SU-DHL-6 (cell line): ENCODE measurements at regions not wholly inside any gene's neighbourhood (a gene's known extent, or its start where the extent isn't known, plus 50 kb on each side); places are given as distances from the start of the nearest gene placed in this dataset.

Source experiments
- H2AFZ ChIP-seq: fragments of 200-600 bp; sonication (generic); 2 replicates; pipeline ENCODE4 v1.6.1; 2014; ENCODE audit warnings: low read depth, mild to moderate bottlenecking, moderate library complexity, mixed read lengths, antibody characterized with exemption, low read length; ENCODE audit not compliant: severe bottlenecking
- H3F3A ChIP-seq: fragments of 200-600 bp; shearing (Covaris generic); 2 replicates; pipeline ENCODE4 v1.6.0; 2016; ENCODE audit warnings: antibody characterized with exemption, mild to moderate bottlenecking; ENCODE audit not compliant: insufficient read depth
- H3K27ac ChIP-seq: fragments of 200-600 bp; sonication (generic); 2 replicates; pipeline ENCODE4 v1.5.1; 2016; ENCODE audit warnings: low read depth, mild to moderate bottlenecking, low read length, moderate library complexity, mixed read lengths
- H3K27me3 ChIP-seq: fragments of 200-600 bp; sonication (generic), shearing (Covaris generic); 2 replicates; pipeline ENCODE4 v1.6.0; 2014; ENCODE audit warnings: mild to moderate bottlenecking, low read length
- H3K36me3 ChIP-seq: fragments of 200-600 bp; sonication (generic); 2 replicates; pipeline ENCODE4 v1.6.1; 2014; ENCODE audit warnings: mild to moderate bottlenecking, low read length, mixed read lengths
- H3K4me2 ChIP-seq: fragments of 300-600, 200-600 bp; shearing (Covaris generic), sonication (generic); 2 replicates; pipeline ENCODE4 v1.6.0; 2014; ENCODE audit warnings: low read length, low read depth, mild to moderate bottlenecking; ENCODE audit not compliant: poor library complexity, severe bottlenecking
- H3K4me3 ChIP-seq: fragments of 200-600 bp; sonication (generic); 2 replicates; pipeline ENCODE4 v1.5.1; 2014; ENCODE audit warnings: antibody characterized with exemption, low read length, mild to moderate bottlenecking, mixed read lengths; ENCODE audit not compliant: insufficient read depth, poor library complexity, severe bottlenecking
- H3K79me2 ChIP-seq: fragments of 200-600 bp; sonication (generic); 2 replicates; pipeline ENCODE4 v1.6.1; 2014; ENCODE audit warnings: mild to moderate bottlenecking, low read length, moderate library complexity; ENCODE audit not compliant: insufficient read depth
- H3K9ac ChIP-seq: fragments of 200-600 bp; sonication (generic); 2 replicates; pipeline ENCODE4 v1.7.0; 2014; ENCODE audit warnings: mild to moderate bottlenecking, low read length
- H3K9me2 ChIP-seq: fragments of 200-600 bp; sonication (generic); replicated peaks from 2 replicates; pipeline ENCODE4 v1.6.1; 2014; ENCODE audit warnings: low read length; ENCODE audit not compliant: insufficient read depth
- H3K9me3 ChIP-seq: fragments of 200-600 bp; sonication (generic); 2 replicates; pipeline ENCODE4 v1.6.1; 2014; ENCODE audit warnings: low read length, mixed read lengths; ENCODE audit not compliant: insufficient read depth
- H4K20me1 ChIP-seq: fragments of 200-600 bp; sonication (generic); 2 replicates; pipeline ENCODE4 v1.6.1; 2014; ENCODE audit warnings: low read depth, mild to moderate bottlenecking, antibody characterized with exemption, low read length, moderate library complexity, mixed read lengths
- EZH2phosphoT487 ChIP-seq: fragments of 200-600 bp; sonication (generic), shearing (Covaris generic); conservative IDR thresholded peaks from 2 replicates; pipeline ENCODE4 v1.6.1; 2018; ENCODE audit warnings: mild to moderate bottlenecking, antibody characterized with exemption, low read length, moderate library complexity, mixed read lengths
- TF ChIP-seq, protein P1 (sequence below): fragments of 200-600 bp; sonication (generic); IDR thresholded peaks from one replicate; pipeline ENCODE4 v1.5.1; 2017; ENCODE audit warnings: antibody characterized with exemption, mild to moderate bottlenecking, low read length, moderate library complexity; ENCODE audit not compliant: insufficient read depth, poor library complexity, severe bottlenecking

- no peaks in the 10 kb centered on the region for H4K20me1 ChIP-seq
- TF ChIP-seq EZH2phosphoT487, result no peak
- TF ChIP-seq, protein P1, sequence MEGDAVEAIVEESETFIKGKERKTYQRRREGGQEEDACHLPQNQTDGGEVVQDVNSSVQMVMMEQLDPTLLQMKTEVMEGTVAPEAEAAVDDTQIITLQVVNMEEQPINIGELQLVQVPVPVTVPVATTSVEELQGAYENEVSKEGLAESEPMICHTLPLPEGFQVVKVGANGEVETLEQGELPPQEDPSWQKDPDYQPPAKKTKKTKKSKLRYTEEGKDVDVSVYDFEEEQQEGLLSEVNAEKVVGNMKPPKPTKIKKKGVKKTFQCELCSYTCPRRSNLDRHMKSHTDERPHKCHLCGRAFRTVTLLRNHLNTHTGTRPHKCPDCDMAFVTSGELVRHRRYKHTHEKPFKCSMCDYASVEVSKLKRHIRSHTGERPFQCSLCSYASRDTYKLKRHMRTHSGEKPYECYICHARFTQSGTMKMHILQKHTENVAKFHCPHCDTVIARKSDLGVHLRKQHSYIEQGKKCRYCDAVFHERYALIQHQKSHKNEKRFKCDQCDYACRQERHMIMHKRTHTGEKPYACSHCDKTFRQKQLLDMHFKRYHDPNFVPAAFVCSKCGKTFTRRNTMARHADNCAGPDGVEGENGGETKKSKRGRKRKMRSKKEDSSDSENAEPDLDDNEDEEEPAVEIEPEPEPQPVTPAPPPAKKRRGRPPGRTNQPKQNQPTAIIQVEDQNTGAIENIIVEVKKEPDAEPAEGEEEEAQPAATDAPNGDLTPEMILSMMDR, result no peak
- no peak overlapping the region for H2AFZ ChIP-seq
- H3F3A ChIP-seq, result no peaks in the 10 kb centered on the region
- H3K36me3 ChIP-seq, result no peaks in the 10 kb centered on the region
- no peaks in the 10 kb centered on the region for H3K9me3 ChIP-seq
- H3K9ac ChIP-seq, result no peak overlapping the region
- H3K4me2 ChIP-seq, result no peak overlapping the region
- H3K4me3 ChIP-seq, result no peak overlapping the region
- no peak overlapping the region for H3K27ac ChIP-seq
- no peaks in the 10 kb centered on the region for H3K79me2 ChIP-seq
- H3K9me2 ChIP-seq, result no peaks in the 10 kb centered on the region
- H3K27me3 ChIP-seq, result no peaks in the 10 kb centered on the region
Observed at GRCh38 chr14:84040101-84040500, 1489.8 kb upstream of the FLRT2 start.

GRCh38 chr14:84041421-84041820, 1488.5 kb upstream of the FLRT2 start:
- H3K36me3 ChIP-seq, result no peaks in the 10 kb centered on the region
- H2AFZ ChIP-seq, result no peak overlapping the region
- no peaks in the 10 kb centered on the region for H3K9me2 ChIP-seq
- H3K27ac ChIP-seq, result no peak overlapping the region
- H3K27me3 ChIP-seq, result no peaks in the 10 kb centered on the region
- no peak overlapping the region for H3K9ac ChIP-seq
- no peak overlapping the region for H3K4me2 ChIP-seq
- H4K20me1 ChIP-seq, result no peaks in the 10 kb centered on the region
- H3K9me3 ChIP-seq, result no peaks in the 10 kb centered on the region
- TF ChIP-seq EZH2phosphoT487, result no peak
- TF ChIP-seq, protein P1, result no peak
- H3F3A ChIP-seq, result no peaks in the 10 kb centered on the region
- no peak overlapping the region for H3K4me3 ChIP-seq
- H3K79me2 ChIP-seq, result no peaks in the 10 kb centered on the region

- no peak overlapping the region for H3K9ac ChIP-seq
- H3F3A ChIP-seq, result no peaks in the 10 kb centered on the region
Observed at GRCh38 chr14:84042992-84043391, 1487.0 kb upstream of the FLRT2 start.

More at GRCh38 chr14:84042992-84043391, 1487.0 kb upstream of the FLRT2 start:
- Histone ChIP-seq H3K4me2 (no peak overlapping the region), H3K9me2 (no peaks in the 10 kb centered on the region), H3K27me3 (no peaks in the 10 kb centered on the region), H3K9me3 (no peaks in the 10 kb centered on the region), H2AFZ (no peak overlapping the region), H4K20me1 (no peaks in the 10 kb centered on the region), H3K36me3 (no peaks in the 10 kb centered on the region), H3K27ac (no peak overlapping the region), H3K4me3 (no peak overlapping the region), H3K79me2 (no peaks in the 10 kb centered on the region)
- TF ChIP-seq EZH2phosphoT487, result no peak
- TF ChIP-seq, protein P1, result no peak
